Small intestine (tissue), 7 donors: ENCODE measurements at regions not wholly inside any gene's neighbourhood (a gene's known extent, or its start where the extent isn't known, plus 50 kb on each side); places are given as distances from the start of the nearest gene placed in this dataset.
"Not testable (repeated sequence)": the region's sequence is repeated elsewhere in the genome, so short reads cannot be mapped to it uniquely, and the experiment has no call there.

Experiments used
- DNase-seq, 2 donors: peaks; one replicate each; pipeline versions ENCODE4 v3.0.0 to v3.0.0-alpha.2; 2013
- FAIRE-seq: peaks from 2 replicates; lab custom pipeline; 2012; peaks lifted over from hg19 to GRCh38; lab: Jason Lieb, UNC
- H3K27ac ChIP-seq, 3 donors: one replicate each; pipeline ENCODE4 v1.5.1; 2013; ENCODE audit warnings: low read length in 2 of 3, mild to moderate bottlenecking in 2 of 3, control low read depth in 1 of 3, inconsistent platforms in 1 of 3, low read depth in 1 of 3, moderate library complexity in 1 of 3
- H3K27me3 ChIP-seq, 3 donors: one replicate each; pipeline ENCODE4 v1.6.1; 2013; ENCODE audit warnings: low read length in 3 of 3, inconsistent platforms in 1 of 3; ENCODE audit not compliant: control insufficient read depth in 3 of 3, insufficient read depth in 3 of 3
- H3K36me3 ChIP-seq, 3 donors: one replicate each; pipeline ENCODE4 v1.6.1; 2013; ENCODE audit warnings: low read length in 3 of 3, inconsistent platforms in 1 of 3, low read depth in 1 of 3, mild to moderate bottlenecking in 1 of 3, moderate library complexity in 1 of 3; ENCODE audit not compliant: control insufficient read depth in 3 of 3, insufficient read depth in 2 of 3
- H3K4me1 ChIP-seq, 3 donors: one replicate each; pipeline ENCODE4 v1.6.1; 2013; ENCODE audit warnings: low read length in 2 of 3, inconsistent platforms in 1 of 3, low read depth in 1 of 3, mild to moderate bottlenecking in 1 of 3, moderate library complexity in 1 of 3; ENCODE audit not compliant: control insufficient read depth in 3 of 3, insufficient read depth in 2 of 3
- H3K4me3 ChIP-seq, 3 donors: one replicate each; pipeline ENCODE4 v1.5.1; 2013; ENCODE audit warnings: low read length in 3 of 3, control low read depth in 1 of 3, inconsistent platforms in 1 of 3, low read depth in 1 of 3, mild to moderate bottlenecking in 1 of 3, moderate library complexity in 1 of 3
- H3K9me3 ChIP-seq, 2 donors: one replicate each; pipeline ENCODE4 v1.6.1; 2013; ENCODE audit warnings: low read depth in 1 of 2, low read length in 1 of 2; ENCODE audit not compliant: control insufficient read depth in 2 of 2, insufficient read depth in 1 of 2
- whole genome bisulfite sequencing, 3 donors: extraction: QIAGEN DNeasy Blood & Tissue Kit; methylation state at CpG; one replicate each; pipeline ENCODE4 v1.1.7; 2013; 5-methylcytosine and 5-hydroxymethylcytosine counted together
- donor health status: healthy with polysubstance abuse.
- donor health status: control.
- donor health status: control.
- donor health status: Bipolar disorder and iron deficiency.
- donor health status: healthy.

DNA sequence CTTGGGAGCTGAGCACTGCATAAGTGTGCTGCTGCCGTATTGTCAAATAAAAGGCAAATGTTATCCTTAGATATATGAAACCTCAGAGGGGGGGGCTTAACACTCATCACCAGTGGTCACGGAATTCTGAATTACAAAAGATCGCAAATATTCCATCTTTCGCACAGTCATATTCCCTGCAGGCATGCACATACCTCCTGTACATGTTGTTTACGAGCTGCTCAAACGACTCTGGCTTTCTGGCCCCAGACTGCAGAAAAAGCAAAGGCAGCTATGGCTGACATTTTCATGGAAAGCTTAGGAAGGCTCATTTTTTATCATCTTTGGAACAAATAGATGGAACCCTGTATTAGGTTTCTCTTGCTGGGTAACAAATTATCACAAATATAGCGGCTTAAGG lies 265.5 kb upstream of the NBPF12 start:
- H3K4me1 ChIP-seq, H3K27me3 ChIP-seq, H3K9me3 ChIP-seq, H3K27ac ChIP-seq, DNase-seq, H3K36me3 ChIP-seq, H3K4me3 ChIP-seq, FAIRE-seq: not testable (repeated sequence)
- 85 to 89% (median 87%) methylated on average over 5 to 7 of the region's 7 CpGs for WGBS, 3 donors

DNA sequence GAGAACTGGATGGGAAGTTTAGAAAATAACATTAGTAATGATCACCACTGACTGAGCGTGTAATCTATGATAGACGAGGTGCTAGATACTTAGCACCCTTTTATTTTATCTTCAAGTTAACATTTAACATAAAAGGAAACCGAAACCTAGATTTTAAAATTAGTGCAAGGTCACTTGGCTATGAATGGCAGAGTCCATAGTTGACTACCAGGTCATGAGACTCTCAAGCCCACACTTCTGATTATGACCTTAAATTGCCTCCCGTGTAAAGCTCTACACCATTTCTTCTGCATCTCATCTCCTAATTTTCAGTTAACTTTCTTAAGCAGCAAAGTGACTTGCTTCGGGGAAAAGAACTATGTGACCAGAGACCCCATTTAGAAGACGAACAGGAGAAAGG lies 266.5 kb upstream of the NBPF12 start:
- H3K9me3 ChIP-seq, H3K27ac ChIP-seq, H3K27me3 ChIP-seq, H3K4me3 ChIP-seq, H3K36me3 ChIP-seq, H3K4me1 ChIP-seq, FAIRE-seq: not testable (repeated sequence)
- peak in 1 of 2 donors; percentile 1 for DNase-seq
- 53 to 71% (median 56%) methylated on average over 5 to 6 of the region's 6 CpGs for WGBS, 3 donors

DNA sequence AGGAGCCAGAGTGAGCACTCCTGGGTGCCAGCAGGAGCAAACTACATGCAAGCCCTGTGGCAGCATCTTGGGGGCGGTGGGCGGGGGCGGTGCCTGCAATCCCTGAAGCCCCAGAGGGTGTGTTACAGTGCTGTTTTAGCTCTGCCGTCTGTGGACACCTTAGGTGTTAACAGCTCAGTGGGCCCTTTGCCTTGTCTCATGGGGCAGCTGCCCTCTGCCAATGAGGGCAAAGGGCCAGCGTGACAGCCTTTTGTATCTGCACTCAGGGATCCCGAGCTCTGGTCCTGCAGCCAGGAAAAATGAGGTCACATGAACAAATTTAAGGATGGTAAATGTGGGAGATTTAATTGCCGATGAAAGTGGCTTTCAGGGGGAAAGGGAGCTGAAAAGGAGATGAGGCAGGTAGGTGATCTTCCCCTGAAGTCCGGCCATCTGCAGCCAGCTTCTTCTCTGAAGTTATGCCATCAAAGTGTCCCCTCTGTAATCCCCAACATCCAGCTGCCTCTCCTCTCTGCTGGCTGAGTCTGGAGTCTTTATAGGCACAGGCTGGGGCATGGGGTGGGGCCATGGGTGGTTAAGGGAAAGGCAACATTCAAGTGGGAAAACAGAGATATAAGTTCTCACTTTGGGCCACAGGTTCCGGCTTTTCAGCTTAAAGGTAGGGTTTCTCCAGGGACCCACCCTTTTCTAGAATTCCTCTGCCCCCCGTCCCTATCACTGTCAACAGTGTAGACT lies 267.1 kb upstream of the NBPF12 start:
- not testable (repeated sequence) for FAIRE-seq, H3K27me3 ChIP-seq, H3K4me3 ChIP-seq, H3K9me3 ChIP-seq, H3K27ac ChIP-seq, H3K4me1 ChIP-seq, H3K36me3 ChIP-seq, DNase-seq
- whole genome bisulfite sequencing, 3 donors, result 73 to 83% (median 80%) methylated on average over 7 to 10 of the region's 10 CpGs

DNA sequence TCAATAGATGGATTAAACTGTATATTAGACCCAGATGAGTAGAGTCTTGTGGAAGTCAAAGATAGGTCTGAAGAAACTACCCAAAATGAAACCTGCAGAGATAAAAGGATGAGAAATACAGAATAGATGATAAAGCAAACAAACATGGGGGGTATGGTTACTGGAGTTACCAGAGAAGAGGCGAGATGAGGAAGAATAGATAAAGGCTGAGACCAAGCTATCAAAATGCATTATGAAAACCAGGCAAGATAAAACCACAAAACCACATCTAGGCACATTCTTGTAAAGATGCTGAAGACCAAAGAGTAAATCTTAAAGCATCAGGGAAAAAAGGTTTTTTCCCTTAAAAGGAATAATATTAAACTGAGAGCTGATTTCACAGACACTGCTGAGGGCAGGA lies 271.8 kb upstream of the NBPF12 start:
- H3K27me3 ChIP-seq, H3K36me3 ChIP-seq, H3K4me1 ChIP-seq, H3K4me3 ChIP-seq, H3K9me3 ChIP-seq, DNase-seq, FAIRE-seq, H3K27ac ChIP-seq: not testable (repeated sequence)
- 57 to 75% (median 60%) methylated on average over 1 of the region's 1 CpG for WGBS, 3 donors

DNA sequence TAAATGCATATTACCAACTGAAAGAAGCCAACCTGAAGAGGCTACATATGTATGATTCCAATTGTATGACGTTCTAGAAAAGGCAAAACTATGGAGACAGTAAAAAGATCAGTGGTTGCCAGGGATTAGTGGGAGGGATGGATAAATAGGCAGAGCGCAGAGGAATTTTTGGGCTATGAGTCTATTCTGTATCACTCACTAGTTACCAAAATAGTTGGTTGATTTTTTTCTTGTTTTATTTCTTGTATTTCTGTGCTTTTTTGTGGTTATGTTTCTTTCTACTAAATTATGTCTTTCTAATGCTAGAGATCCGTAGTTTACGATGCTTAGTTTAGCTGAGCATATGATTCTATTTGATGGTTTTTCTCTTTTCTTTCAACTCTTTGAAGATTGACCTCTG lies 277.9 kb upstream of the NBPF12 start:
- H3K27me3 ChIP-seq, H3K9me3 ChIP-seq, H3K36me3 ChIP-seq, DNase-seq, H3K27ac ChIP-seq, FAIRE-seq, H3K4me1 ChIP-seq, H3K4me3 ChIP-seq: not testable (repeated sequence)
- 64 to 92% (median 88%) methylated on average over 3 of the region's 4 CpGs for WGBS, 3 donors

DNA sequence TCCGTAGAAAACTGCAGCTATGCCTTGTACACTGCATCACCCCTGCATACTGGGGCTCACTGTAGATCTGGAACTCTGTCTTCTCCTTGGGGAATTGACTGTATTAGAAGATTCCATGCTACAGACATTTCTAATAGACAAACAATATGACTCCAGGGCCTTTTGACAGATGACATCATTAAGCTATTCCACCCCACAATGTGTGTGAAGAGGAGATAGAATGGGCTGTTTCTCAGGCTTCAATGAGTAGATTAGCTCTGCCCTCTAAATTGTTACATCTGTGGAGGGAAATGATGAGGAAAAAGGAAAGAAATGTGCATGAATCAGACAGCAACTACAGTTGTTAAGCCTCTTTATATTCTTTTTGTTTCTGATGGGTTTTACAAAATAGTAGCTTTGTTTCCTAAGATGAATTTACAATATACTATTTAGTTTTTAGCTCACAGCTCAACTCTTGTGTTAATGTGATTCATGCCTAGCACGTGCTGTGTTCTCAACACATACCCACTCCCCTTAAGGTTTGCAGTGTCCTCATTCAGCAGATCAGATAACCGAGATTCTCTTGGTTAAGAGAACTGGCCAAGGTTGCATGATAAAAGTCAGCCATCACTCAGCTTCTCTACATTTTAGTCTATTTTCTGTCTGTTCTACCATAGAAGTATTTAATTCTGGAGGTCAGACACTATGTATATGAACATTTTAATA lies 281.6 kb upstream of the NBPF12 start:
- H3K27me3 ChIP-seq, H3K9me3 ChIP-seq, FAIRE-seq, DNase-seq, H3K4me1 ChIP-seq, H3K36me3 ChIP-seq, H3K4me3 ChIP-seq, H3K27ac ChIP-seq: not testable (repeated sequence)
- WGBS, 3 donors, result 67 to 94% (median 84%) methylated on average over 2 to 3 of the region's 3 CpGs

DNA sequence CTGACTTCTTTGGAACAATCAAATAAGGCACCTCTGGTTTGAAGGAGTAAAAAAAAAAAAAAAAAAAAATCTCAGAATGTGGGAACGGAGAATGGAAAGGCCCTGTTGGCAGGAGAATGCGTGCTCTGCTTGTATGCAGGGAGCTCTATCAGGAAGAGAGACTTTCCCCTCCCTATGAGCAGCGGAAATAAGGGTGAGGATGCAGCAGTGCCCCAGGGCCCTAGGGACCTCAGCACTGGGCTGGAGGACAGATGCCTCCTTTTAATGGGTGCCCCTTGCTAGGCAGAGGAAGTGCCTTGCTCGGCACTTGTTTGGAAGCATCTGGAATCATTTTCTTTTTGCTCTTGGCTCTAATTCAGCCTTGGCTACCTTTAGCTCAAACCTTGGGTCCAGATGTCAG lies 283.4 kb upstream of the NBPF12 start:
- 71 to 83% (median 73%) methylated on average over 3 to 4 of the region's 4 CpGs for WGBS, 3 donors

DNA sequence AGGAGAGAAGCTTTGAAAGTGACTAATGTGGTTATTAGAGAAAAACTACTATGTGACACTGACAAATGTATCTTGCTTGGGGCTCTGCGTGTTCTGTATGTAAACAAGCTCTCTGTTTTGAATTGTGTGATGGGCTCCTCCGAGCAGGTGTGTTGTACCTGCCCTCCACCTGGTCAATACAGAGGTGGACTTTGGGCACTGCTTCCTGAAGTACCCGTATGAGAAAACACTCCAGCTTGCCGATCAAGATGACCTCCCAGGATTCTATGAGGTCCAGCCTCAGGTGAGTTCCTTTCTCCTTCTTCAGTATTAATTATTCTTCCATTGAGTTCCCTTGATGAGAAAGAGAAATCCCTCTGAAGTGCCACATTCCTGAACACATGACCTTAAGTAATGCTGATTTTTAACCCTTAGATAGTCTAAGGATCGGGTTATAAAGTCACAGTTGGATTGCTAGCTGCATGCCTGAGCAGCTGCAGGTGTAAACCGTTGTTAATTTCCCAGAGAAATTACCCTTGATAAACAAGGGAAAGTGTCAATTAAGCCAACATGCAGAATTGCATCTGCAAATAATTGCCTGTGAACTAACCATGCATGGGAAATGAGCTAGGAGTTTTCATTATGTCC lies 292.0 kb upstream of the NBPF12 start:
- not testable (repeated sequence) for H3K36me3 ChIP-seq, H3K9me3 ChIP-seq, H3K4me1 ChIP-seq, FAIRE-seq, DNase-seq, H3K4me3 ChIP-seq, H3K27ac ChIP-seq, H3K27me3 ChIP-seq
- 10 to 51% (median 30%) methylated on average over 5 to 6 of the region's 6 CpGs for WGBS, 3 donors

More for the DNA sequence above, 283.4 kb upstream of the NBPF12 start:
- H3K27ac ChIP-seq, H3K27me3 ChIP-seq, H3K36me3 ChIP-seq, DNase-seq, H3K9me3 ChIP-seq, H3K4me3 ChIP-seq, H3K4me1 ChIP-seq, FAIRE-seq: not testable (repeated sequence)
